HepG2 (cell line): ENCODE measurements at regions not wholly inside any gene's neighbourhood (a gene's known extent, or its start where the extent isn't known, plus 50 kb on each side); places are given as distances from the start of the nearest gene placed in this dataset.

Source experiments
- ATAC-seq: fragments of 200-7000 bp; cut with Tn5 transposase; 3 replicates; pipeline ENCODE4 v1.9.1; 2020; ENCODE audit warnings: mild to moderate bottlenecking, moderate library complexity
- BruUV-seq: library from RNA; stranded (reverse); fragments of 400-500 nt; replicated peaks from 2 replicates; lab custom pipeline; 2021; lab: Mats Ljungman, UMichigan
- CTCF ChIA-PET: fragments of 300-600 bp; formaldehyde crosslinking; extraction: SDS; loops from one replicate; lab custom pipeline; 2021; ENCODE audit warnings: low total read pairs, inconsistent platforms, low intra/inter-chr PET ratio; lab: Yijun Ruan, JAX
- POLR2A ChIA-PET: fragments of 350-600 bp; sonication (Branson Sonifier 250); formaldehyde crosslinking; loops from one replicate; lab custom pipeline; 2020; ENCODE audit warnings: antibody characterized with exemption, inconsistent platforms; lab: Yijun Ruan, JAX
- DNase-seq: peaks from one replicate; pipeline ENCODE4 v3.0.0-alpha.2; 2015; ENCODE audit warnings: low spot score
- FAIRE-seq: peaks from 3 replicates; lab custom pipeline; 2011; peaks lifted over from hg19 to GRCh38; lab: Jason Lieb, UNC
- H2AFZ ChIP-seq: one replicate; pipeline ENCODE4 v1.6.1; 2011; ENCODE audit warnings: low read length, inconsistent platforms
- H3K27ac ChIP-seq: fragments of 300-600 bp; 3 replicates; pipeline ENCODE4 v1.8.0; 2011; ENCODE audit warnings: mixed run types, mild to moderate bottlenecking, mixed read lengths, low read length, inconsistent platforms; ENCODE audit not compliant: insufficient read depth; ENCODE audit errors: extremely low read length
- H3K27me3 ChIP-seq, 2 experiments: fragments of 200-600 bp in 1 of 2; 2 replicates in 1 of 2; 3 replicates in 1 of 2; pipeline versions ENCODE4 v1.6.0 to v1.8.0; 2011; ENCODE audit warnings: low read length in 2 of 2, mild to moderate bottlenecking in 2 of 2, moderate library complexity in 2 of 2, inconsistent platforms in 1 of 2; ENCODE audit not compliant: insufficient read depth in 2 of 2, control insufficient read depth in 1 of 2
- H3K36me3 ChIP-seq, 2 experiments: fragments of 200-600 bp in 1 of 2; replicated peaks in 1 of 2; 2 replicates in 1 of 2; 3 replicates in 1 of 2; pipeline versions ENCODE4 v1.5.1 to v1.8.0; 2011; ENCODE audit warnings: low read length in 2 of 2, inconsistent platforms in 1 of 2; ENCODE audit not compliant: insufficient read depth in 2 of 2, control insufficient read depth in 1 of 2
- H3K4me1 ChIP-seq: 2 replicates; pipeline ENCODE4 v1.5.1; 2012; ENCODE audit warnings: low read length, inconsistent platforms; ENCODE audit not compliant: insufficient read depth
- H3K4me2 ChIP-seq: 2 replicates; pipeline ENCODE4 v1.6.0; 2011; ENCODE audit warnings: low read depth, low read length, inconsistent platforms
- H3K4me3 ChIP-seq, 3 experiments: fragments of 200-600 bp in 1 of 3; sonication (generic), shearing (Covaris generic) in 1 of 3; replicated peaks in 1 of 3; 2 replicates each; pipeline ENCODE4 v1.5.1; 2011 to 2016; ENCODE audit warnings: low read length in 3 of 3, inconsistent platforms in 2 of 3, low read depth in 2 of 3, mild to moderate bottlenecking in 2 of 3, control low read depth in 1 of 3, mixed read lengths in 1 of 3; ENCODE audit not compliant: insufficient read depth in 1 of 3
- H3K79me2 ChIP-seq: one replicate; pipeline ENCODE4 v1.6.1; 2011; ENCODE audit warnings: low read length, inconsistent platforms; ENCODE audit not compliant: insufficient read depth
- H3K9ac ChIP-seq: 2 replicates; pipeline ENCODE4 v1.6.0; 2011; ENCODE audit warnings: mild to moderate bottlenecking, low read depth, low read length, inconsistent platforms; ENCODE audit not compliant: insufficient read depth
- H3K9me3 ChIP-seq: 2 replicates; pipeline ENCODE4 v1.5.1; 2012; ENCODE audit warnings: mild to moderate bottlenecking, low read length
- H4K20me1 ChIP-seq: 2 replicates; pipeline ENCODE4 v1.6.0; 2011; ENCODE audit warnings: inconsistent platforms, mild to moderate bottlenecking, low read length, moderate library complexity; ENCODE audit not compliant: insufficient read depth
- CREB1 ChIP-seq, 2 experiments: fragments of 450-650 bp in 1 of 2; IDR thresholded peaks; 2 replicates each; pipeline ENCODE4 v1.6.1; 2016 to 2017; ENCODE audit warnings: control low read depth in 1 of 2, mild to moderate bottlenecking in 1 of 2, missing compliant biosample characterization in 1 of 2, missing genetic modification characterization in 1 of 2
- GABPA ChIP-seq, 2 experiments: IDR thresholded peaks; 2 replicates each; pipeline ENCODE4 v1.6.1; 2011 to 2016; ENCODE audit warnings: low read depth in 2 of 2, low read length in 1 of 2, missing biosample characterization in 1 of 2, missing genetic modification characterization in 1 of 2
- GFI1 ChIP-seq: sonication (generic); formaldehyde crosslinking; IDR thresholded peaks from 2 replicates; pipeline ENCODE4 v1.5.0; 2020; ENCODE audit warnings: missing genetic modification reagents, mild to moderate bottlenecking, borderline replicate concordance
- HIVEP1 ChIP-seq: sonication (generic); formaldehyde crosslinking; IDR thresholded peaks from 2 replicates; pipeline ENCODE4 v1.4.0; 2020; ENCODE audit warnings: mild to moderate bottlenecking, missing genetic modification reagents
- HOXA7 ChIP-seq: sonication (generic); formaldehyde crosslinking; IDR thresholded peaks from 2 replicates; pipeline ENCODE4 v1.8.1; 2022; ENCODE audit warnings: mild to moderate bottlenecking, missing genetic modification reagents, moderate library complexity
- KDM1A ChIP-seq: IDR thresholded peaks from 2 replicates; pipeline ENCODE4 v1.6.1; 2016; ENCODE audit warnings: missing compliant biosample characterization
- KMT2A ChIP-seq: sonication (generic); formaldehyde crosslinking; IDR thresholded peaks from 2 replicates; pipeline ENCODE4 v1.4.0; 2020; ENCODE audit warnings: missing genetic modification reagents
- NPAS2 ChIP-seq: sonication (generic); formaldehyde crosslinking; IDR thresholded peaks from 2 replicates; pipeline ENCODE4 v1.8.0; 2022; ENCODE audit warnings: mild to moderate bottlenecking, missing genetic modification reagents, borderline replicate concordance
- PHB2 ChIP-seq: fragments of 450-650 bp; IDR thresholded peaks from 2 replicates; pipeline ENCODE4 v1.6.1; 2018; ENCODE audit not compliant: partially characterized antibody
- RORA ChIP-seq: sonication (generic); formaldehyde crosslinking; IDR thresholded peaks from 2 replicates; pipeline ENCODE4 v1.5.0; 2020; ENCODE audit warnings: mild to moderate bottlenecking, missing genetic modification reagents, moderate library complexity
- SMC3 ChIP-seq: IDR thresholded peaks from 2 replicates; pipeline ENCODE4 v1.6.1; 2011; ENCODE audit warnings: low read length, improper control_type of control experiment
- SOX5 ChIP-seq: IDR thresholded peaks from 2 replicates; pipeline ENCODE4 v1.6.1; 2016; ENCODE audit warnings: borderline replicate concordance
- ZBTB38 ChIP-seq: sonication (generic); formaldehyde crosslinking; IDR thresholded peaks from 2 replicates; pipeline ENCODE4 v1.5.1; 2020; ENCODE audit warnings: mild to moderate bottlenecking, missing genetic modification reagents
- ZBTB46 ChIP-seq: sonication (generic); formaldehyde crosslinking; IDR thresholded peaks from 2 replicates; pipeline ENCODE4 v1.4.0; 2020; ENCODE audit warnings: mild to moderate bottlenecking, missing genetic modification reagents, borderline replicate concordance
- ZC3H13 ChIP-seq: sonication (generic); formaldehyde crosslinking; IDR thresholded peaks from 2 replicates; pipeline ENCODE4 v1.8.1; 2023; ENCODE audit warnings: mild to moderate bottlenecking, missing genetic modification reagents, moderate library complexity
- ZNF354B ChIP-seq: sonication (generic); formaldehyde crosslinking; IDR thresholded peaks from 2 replicates; pipeline ENCODE4 v1.8.0; 2022; ENCODE audit warnings: mild to moderate bottlenecking, missing genetic modification reagents
- ZNF713 ChIP-seq: sonication (generic); formaldehyde crosslinking; IDR thresholded peaks from 2 replicates; pipeline ENCODE4 v1.4.0; 2020; ENCODE audit warnings: mild to moderate bottlenecking, missing genetic modification reagents
- WGBS: methylation state at CpG from one replicate; pipeline ENCODE4 v1.1.6; 2017; ENCODE audit warnings: low lambda C conversion rate; 5-methylcytosine and 5-hydroxymethylcytosine counted together
- in situ Hi-C: cut with HindIII; loops from 2 replicates; pipeline ENCODE4 v1.10.0; 2017; ENCODE audit warnings: low pct_unique_long_range_greater_than_20kb; ENCODE audit not compliant: extremely low pct_ligation_motif_present
- intact Hi-C: fragments of 100-400 bp; cut with micrococcal nuclease; formaldehyde crosslinking; loops from one replicate; pipeline ENCODE4 v1.10.0; 2022; ENCODE audit not compliant: unreplicated experiment
- TF ChIP-seq, protein P1 (sequence below): sonication (generic); formaldehyde crosslinking; IDR thresholded peaks from 2 replicates; pipeline ENCODE4 v1.9.0; 2022; ENCODE audit warnings: low read depth, missing genetic modification reagents
- TF ChIP-seq, protein P2 (sequence below): sonication (generic); formaldehyde crosslinking; IDR thresholded peaks from 2 replicates; pipeline ENCODE4 v1.5.1; 2020; ENCODE audit warnings: missing genetic modification reagents, mild to moderate bottlenecking, borderline replicate concordance

DNA sequence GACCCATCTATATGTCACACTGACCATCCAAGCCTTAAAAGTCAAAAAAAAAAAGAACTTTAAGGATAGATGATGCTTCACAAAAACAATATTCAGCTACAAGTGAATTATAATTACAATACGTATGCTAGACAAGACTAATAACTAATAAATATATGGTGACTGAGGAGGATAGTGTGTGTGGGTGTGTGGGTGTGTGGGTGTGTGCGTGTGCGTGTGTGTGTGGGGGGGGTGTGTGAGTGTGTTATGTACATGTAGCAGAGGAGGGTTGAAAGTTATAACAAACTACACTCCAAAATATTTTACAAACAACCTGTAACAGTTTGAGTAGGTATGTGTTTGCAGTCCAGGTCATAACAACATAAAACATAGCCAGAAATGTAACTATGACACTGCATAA, 159.2 kb upstream of the RBBP8 start (continued):
- TF ChIP-seq GABPA (IDR thresholded peaks at IDR 0.05; ENCODE audit: low read depth, low read length) (no peak), GABPA (CRISPR knock-in tag; IDR thresholded peaks at IDR 0.05; ENCODE audit: low read depth) (no peak), ZNF713 (CRISPR knock-in tag) (no peak)

GRCh38 chr18:22778996-22779395, 154.1 kb upstream of the RBBP8 start:
- Histone ChIP-seq H3K9me3 (no peaks in the 10 kb centered on the region), H4K20me1 (no peaks in the 10 kb centered on the region), H3K4me2 (no peak overlapping the region), H2AFZ (no peak overlapping the region), H3K4me1 (peaks cover 12% of the 10 kb centered on the region), H3K36me3 (no peaks in the 10 kb centered on the region), H3K27ac (no peak overlapping the region), H3K4me3 (no peak overlapping the region), H3K79me2 (no peaks in the 10 kb centered on the region), H3K9ac (no peak overlapping the region), H3K27me3 (no peaks in the 10 kb centered on the region)
- in situ Hi-C loops: no loop called here
- WGBS: 0% methylated on average over 1 of the region's 1 CpG
- ChIA-PET POLR2A (no interaction called here), CTCF (no interaction called here)
- BruUV-seq: no TSS peak
- intact Hi-C loops: no loop called here
- ATAC-seq (no peak), DNase-seq (no peak), FAIRE-seq (no peak)
- TF ChIP-seq SOX5 (CRISPR knock-in tag) (no peak), HOXA7 (no peak), RORA (CRISPR knock-in tag) (no peak), NPAS2 (CRISPR knock-in tag) (no peak), PHB2 (no peak), ZBTB46 (CRISPR knock-in tag) (no peak), HIVEP1 (CRISPR knock-in tag) (no peak), SMC3 (no peak), KDM1A (CRISPR knock-in tag) (no peak), KMT2A (no peak), ZNF354B (CRISPR knock-in tag) (no peak), CREB1 (IDR thresholded peaks at IDR 0.05) (no peak), CREB1 (CRISPR knock-in tag; IDR thresholded peaks at IDR 0.05) (no peak), ZBTB38 (no peak), GFI1 (CRISPR knock-in tag) (no peak), ZC3H13 (CRISPR knock-in tag) (no peak)
- TF ChIP-seq, protein P1, sequence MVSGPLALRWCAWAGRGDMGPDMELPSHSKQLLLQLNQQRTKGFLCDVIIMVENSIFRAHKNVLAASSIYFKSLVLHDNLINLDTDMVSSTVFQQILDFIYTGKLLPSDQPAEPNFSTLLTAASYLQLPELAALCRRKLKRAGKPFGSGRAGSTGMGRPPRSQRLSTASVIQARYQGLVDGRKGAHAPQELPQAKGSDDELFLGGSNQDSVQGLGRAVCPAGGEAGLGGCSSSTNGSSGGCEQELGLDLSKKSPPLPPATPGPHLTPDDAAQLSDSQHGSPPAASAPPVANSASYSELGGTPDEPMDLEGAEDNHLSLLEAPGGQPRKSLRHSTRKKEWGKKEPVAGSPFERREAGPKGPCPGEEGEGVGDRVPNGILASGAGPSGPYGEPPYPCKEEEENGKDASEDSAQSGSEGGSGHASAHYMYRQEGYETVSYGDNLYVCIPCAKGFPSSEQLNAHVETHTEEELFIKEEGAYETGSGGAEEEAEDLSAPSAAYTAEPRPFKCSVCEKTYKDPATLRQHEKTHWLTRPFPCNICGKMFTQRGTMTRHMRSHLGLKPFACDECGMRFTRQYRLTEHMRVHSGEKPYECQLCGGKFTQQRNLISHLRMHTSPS (CRISPR knock-in tag): no peak
- TF ChIP-seq, protein P2, sequence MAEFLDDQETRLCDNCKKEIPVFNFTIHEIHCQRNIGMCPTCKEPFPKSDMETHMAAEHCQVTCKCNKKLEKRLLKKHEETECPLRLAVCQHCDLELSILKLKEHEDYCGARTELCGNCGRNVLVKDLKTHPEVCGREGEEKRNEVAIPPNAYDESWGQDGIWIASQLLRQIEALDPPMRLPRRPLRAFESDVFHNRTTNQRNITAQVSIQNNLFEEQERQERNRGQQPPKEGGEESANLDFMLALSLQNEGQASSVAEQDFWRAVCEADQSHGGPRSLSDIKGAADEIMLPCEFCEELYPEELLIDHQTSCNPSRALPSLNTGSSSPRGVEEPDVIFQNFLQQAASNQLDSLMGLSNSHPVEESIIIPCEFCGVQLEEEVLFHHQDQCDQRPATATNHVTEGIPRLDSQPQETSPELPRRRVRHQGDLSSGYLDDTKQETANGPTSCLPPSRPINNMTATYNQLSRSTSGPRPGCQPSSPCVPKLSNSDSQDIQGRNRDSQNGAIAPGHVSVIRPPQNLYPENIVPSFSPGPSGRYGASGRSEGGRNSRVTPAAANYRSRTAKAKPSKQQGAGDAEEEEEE (CRISPR knock-in tag): no peak
